ENCODE measurements at regions not wholly inside any gene's neighbourhood (a gene's known extent, or its start where the extent isn't known, plus 50 kb on each side); places are given as distances from the start of the nearest gene placed in this dataset.

GRCh38 chr2:45119855-45120254 is 110.6 kb upstream of the SIX2 start:
- peak; percentile 91 for DNase-seq (ENCODE audit: low read depth, low spot score)
- no peak for TF ChIP-seq CTCF (IDR thresholded peaks at IDR 0.05; ENCODE audit: insufficient read depth, low read length, missing control alignments)
- ChIA-PET CTCF (interaction anchor here (1.6 kb wide), 1 partner anchor 139 kb away, joined by 8 read pairs; no protein-coding TSS in a partner anchor), POLR2A (interaction anchor here (0.6 to 1.0 kb wide), 4 partner anchors 9 to 315 kb away, joined by 3 to 10 read pairs (median 3); no protein-coding TSS in a partner anchor)
- no peak overlapping the region for H3K4me3 ChIP-seq (ENCODE audit: low read depth, low read length)

- POLR2A ChIA-PET = interaction anchor here (0.6 to 1.0 kb wide), 4 partner anchors 10 to 316 kb away, joined by 3 to 10 read pairs (median 3); no protein-coding TSS in a partner anchor
Measured at GRCh38 chr2:45119038-45119437, 109.8 kb upstream of the SIX2 start.

GRCh38 chr2:45117383-45117782 is 108.1 kb upstream of the SIX2 start:
- CTCF ChIA-PET = no interaction called here
- POLR2A ChIA-PET = no interaction called here
- H3K4me3 ChIP-seq (ENCODE audit: low read depth, low read length) = no peak overlapping the region
- DNase-seq (ENCODE audit: low read depth, low spot score) = no peak
- no peak for TF ChIP-seq CTCF (IDR thresholded peaks at IDR 0.05; ENCODE audit: insufficient read depth, low read length, missing control alignments)

More at GRCh38 chr2:45119038-45119437, 109.8 kb upstream of the SIX2 start:
- no peak for TF ChIP-seq CTCF (IDR thresholded peaks at IDR 0.05; ENCODE audit: insufficient read depth, low read length, missing control alignments)
- no peak for DNase-seq (ENCODE audit: low read depth, low spot score)
- no peak overlapping the region for H3K4me3 ChIP-seq (ENCODE audit: low read depth, low read length)
- CTCF ChIA-PET = interaction anchor here (1.6 kb wide), 1 partner anchor 138 kb away, joined by 8 read pairs; no protein-coding TSS in a partner anchor

GRCh38 chr2:45115181-45115580 is 105.9 kb upstream of the SIX2 start:
- no peak for DNase-seq (ENCODE audit: low read depth, low spot score)
- no peak overlapping the region for H3K4me3 ChIP-seq (ENCODE audit: low read depth, low read length)
- no peak for TF ChIP-seq CTCF (IDR thresholded peaks at IDR 0.05; ENCODE audit: insufficient read depth, low read length, missing control alignments)
- CTCF ChIA-PET = no interaction called here
- POLR2A ChIA-PET = no interaction called here

GRCh38 chr2:45114221-45114955 is 105.1 kb upstream of the SIX2 start:
- no peak for TF ChIP-seq CTCF (IDR thresholded peaks at IDR 0.05; ENCODE audit: insufficient read depth, low read length, missing control alignments)
- no peak overlapping the region for H3K4me3 ChIP-seq (ENCODE audit: low read depth, low read length)
- ChIA-PET POLR2A (no interaction called here), CTCF (no interaction called here)
- DNase-seq (ENCODE audit: low read depth, low spot score) = no peak

GRCh38 chr2:45112750-45113149 is 103.5 kb upstream of the SIX2 start:
- ChIA-PET POLR2A (no interaction called here), CTCF (no interaction called here)
- no peak overlapping the region for H3K4me3 ChIP-seq (ENCODE audit: low read depth, low read length)
- no peak for DNase-seq (ENCODE audit: low read depth, low spot score)
- no peak for TF ChIP-seq CTCF (IDR thresholded peaks at IDR 0.05; ENCODE audit: insufficient read depth, low read length, missing control alignments)
